Daoy (cell line): ENCODE measurements at regions not wholly inside any gene's neighbourhood (a gene's known extent, or its start where the extent isn't known, plus 50 kb on each side); places are given as distances from the start of the nearest gene placed in this dataset.

Source experiments
- DNase-seq: peaks from one replicate; pipeline ENCODE4 v3.0.0-alpha.2; 2015; ENCODE audit warnings: low read depth

- no peak for DNase-seq
Measured at GRCh38 chr4:180798036-180798577, 1445.1 kb upstream of the TENM3 start.

DNA sequence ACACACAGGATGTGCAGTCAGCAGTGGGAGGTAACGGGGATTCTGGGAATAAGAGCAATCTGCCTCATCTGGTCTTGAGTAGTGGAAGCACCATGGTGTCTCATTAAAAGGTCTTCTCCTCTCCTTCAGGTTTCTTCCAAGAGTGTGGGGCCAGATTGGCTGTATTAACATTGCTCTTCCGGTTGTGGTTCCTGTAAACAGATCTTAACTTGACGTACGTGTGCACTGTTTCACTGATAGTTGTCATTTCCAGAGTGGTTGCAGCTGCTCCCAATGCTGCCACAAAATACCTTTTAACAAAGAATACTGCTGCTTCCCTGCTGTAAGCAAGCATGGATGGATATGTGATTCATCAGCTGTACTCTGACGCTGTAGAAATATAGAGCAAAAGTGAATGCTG is 1443.4 kb upstream of the TENM3 start:
- DNase-seq = peak; percentile 1

DNA sequence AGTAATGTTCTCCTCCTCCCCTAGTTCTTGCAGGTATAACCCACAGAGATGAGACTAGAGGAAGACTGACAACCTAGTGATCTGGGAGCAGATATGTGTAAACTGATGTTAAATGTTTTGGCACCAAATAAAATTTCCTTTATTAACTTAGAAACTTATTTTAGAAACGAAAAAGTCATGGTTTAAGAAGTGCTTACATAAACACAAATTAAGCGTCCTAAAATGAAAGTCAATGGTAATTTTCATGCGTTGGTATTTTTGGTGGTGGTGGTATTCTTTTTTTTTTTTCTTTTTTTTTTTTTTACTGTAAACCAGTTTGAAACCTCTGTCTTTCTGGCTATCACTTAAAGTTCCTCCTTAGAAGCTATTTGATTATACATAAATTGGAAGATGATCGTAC is 1438.1 kb upstream of the TENM3 start:
- no peak for DNase-seq

DNA sequence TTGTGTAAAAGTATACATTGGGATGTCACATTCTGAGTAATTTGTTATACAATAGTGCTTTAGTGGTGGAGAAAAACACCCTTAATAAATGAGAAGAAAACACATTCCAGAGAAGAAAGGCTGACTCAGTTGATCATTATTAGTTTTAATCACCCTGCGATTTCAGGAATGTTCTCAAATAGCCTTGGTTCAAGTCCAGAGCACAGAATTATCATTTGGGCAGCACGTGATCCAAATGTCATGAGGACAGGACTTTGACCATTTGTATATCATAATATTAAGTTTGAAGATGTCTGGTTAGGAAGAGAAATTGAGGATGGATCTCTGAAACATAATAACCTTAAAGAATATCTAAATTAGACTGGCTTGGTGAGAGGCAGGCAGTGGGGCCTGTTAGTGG is 1434.3 kb upstream of the TENM3 start:
- no peak for DNase-seq

DNA sequence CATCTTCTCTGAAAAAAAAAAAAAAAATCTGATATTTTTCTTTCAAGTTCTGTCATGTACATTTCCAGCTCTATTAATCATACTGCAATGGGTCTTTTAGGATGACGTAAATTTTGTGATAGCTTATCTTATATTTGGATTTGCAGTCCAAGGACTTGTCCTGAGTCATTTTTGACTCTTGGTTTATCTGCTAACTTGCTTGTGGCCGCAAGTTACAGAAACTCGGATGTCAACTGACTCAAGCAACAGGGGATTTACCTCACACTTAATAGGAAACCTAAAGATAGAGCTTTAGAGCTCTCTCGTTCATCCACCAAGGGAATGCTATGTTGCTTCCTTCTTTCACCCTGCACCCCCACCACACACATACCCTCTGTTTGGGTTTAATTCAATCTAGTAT is 1433.8 kb upstream of the TENM3 start:
- DNase-seq = peak; percentile 8

- no peak for DNase-seq
Measured at GRCh38 chr4:180810581-180810980, 1432.6 kb upstream of the TENM3 start.

DNA sequence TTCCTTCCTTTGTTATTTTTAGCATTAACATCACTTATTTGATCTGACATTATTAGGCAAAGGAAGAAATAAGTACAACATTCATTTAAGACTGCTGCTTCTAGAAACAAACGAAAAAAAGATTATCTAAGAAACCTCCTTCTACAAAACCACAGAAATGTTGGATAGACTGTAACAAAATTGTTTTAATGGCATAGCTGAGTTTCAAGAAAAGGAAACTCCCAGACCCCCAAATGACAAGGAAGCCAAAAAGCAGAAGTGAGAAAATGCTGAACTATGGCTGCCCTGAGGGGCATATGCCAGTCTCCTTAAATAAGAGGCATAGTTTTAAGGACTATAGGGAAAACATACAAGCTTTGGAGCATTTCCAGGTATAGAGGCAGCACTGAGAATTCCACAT is 1431.6 kb upstream of the TENM3 start:
- no peak for DNase-seq

DNA sequence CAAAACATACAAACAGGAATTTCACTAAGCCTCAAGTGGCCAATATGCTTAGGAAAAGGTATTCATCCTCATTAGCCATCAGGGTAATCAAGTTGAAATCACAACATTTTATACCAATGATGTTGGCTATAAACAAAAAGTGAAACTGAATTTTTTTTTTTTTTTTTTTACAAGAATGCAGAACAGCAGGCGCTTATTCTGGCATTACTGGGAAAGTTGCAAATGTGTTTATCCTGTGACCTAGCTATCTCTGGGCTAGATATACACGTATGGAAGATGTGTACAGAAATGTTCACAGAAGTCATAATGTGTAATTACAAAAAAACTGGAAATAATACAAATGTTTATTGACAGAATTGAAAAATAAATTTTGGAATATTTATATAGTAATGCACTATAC is 1430.4 kb upstream of the TENM3 start:
- no peak for DNase-seq

DNA sequence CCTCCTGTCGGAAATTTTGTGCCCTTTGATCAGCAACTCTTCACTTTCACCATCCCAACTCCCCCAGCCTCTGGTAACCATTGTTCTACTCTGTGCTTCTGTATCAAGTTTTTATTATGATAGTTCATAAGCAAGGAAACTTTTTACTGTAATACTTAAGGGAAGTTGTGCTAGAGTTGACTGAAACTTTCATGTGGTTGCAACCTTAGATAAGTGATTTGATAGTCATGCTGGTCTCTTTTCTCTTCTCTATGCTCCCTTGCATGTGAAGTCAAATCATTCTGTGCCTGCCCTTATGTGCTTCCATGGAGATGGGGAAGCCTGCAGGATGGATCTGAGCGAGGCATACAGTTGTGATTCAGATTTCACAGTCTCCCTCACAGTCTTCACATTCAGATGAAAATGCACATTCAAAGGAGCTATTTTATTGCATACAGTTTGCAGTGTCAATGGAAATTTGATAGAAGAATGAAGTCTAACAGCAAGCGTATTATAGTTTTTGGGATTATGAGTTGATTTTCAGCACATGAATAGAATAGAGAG is 1428.3 kb upstream of the TENM3 start:
- no peak for DNase-seq

DNA sequence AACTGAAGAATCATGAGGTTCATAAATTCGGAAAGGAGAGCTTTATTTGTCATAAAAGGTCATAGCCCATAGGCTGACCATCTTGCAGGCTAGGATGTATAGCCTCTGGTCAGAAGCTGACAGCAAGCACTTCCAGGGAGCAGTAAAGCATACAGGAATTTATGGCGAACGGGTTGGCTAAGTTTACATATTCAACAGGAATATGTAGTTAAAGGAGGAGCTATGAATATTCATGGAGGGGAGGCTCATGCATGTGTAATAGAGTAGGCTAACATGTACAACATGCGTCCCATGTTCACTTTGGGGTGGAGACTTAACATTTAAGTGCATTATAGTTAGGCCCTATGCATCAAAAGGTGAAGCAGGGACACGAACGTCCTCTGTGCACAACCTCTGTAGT is 1425.7 kb upstream of the TENM3 start:
- DNase-seq = no peak

DNA sequence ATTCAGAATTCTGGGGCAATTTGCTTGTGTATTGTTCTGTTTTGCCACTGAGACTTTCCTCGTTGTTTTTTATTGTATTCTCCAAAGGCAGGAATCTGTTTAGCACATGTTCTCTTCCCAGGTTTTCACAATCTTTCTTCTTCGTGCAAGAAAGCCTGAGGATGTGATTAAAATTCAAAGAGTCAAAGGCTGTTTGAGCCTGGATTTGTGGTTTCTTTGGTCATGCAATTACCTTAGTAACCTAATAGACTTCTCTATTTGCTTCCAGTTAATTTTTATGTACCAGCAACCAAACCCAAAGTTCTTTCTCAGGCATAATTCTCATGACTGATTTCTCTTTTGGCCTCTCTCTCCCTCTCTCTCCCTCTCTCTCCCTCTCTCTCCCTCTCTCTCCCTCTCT is 1420.1 kb upstream of the TENM3 start:
- no peak for DNase-seq

- peak; percentile 27 for DNase-seq
Measured at GRCh38 chr4:180827232-180828009, 1415.8 kb upstream of the TENM3 start.

DNA sequence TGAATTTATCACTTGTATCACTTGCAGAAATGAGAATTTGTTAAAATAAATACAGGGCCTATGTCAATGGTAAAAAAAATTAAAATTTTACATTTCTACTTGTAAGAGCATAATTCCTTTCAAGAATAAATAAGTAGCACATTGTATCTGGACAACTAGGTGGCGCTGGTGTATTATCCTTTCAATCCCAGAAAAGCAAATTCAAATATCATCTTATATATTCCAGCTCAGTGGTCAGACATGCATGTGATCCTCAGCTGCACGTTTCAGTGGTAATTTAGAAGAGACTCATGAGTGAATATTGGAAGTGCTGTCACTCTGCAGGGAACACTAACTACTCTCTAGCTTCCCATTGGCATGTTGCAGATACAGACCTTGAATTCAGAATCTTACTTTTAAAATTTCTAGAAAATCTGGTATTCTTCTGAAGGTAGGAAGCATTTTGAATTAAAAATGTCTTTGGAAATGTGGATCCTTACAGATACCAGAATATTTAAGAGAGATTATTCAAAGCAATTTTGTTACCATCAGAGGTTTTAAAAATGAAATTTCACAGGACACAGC is 1414.7 kb upstream of the TENM3 start:
- DNase-seq = peak; percentile 52

GRCh38 chr4:180832073-180832472 is 1411.1 kb upstream of the TENM3 start:
- DNase-seq = peak; percentile 6

DNA sequence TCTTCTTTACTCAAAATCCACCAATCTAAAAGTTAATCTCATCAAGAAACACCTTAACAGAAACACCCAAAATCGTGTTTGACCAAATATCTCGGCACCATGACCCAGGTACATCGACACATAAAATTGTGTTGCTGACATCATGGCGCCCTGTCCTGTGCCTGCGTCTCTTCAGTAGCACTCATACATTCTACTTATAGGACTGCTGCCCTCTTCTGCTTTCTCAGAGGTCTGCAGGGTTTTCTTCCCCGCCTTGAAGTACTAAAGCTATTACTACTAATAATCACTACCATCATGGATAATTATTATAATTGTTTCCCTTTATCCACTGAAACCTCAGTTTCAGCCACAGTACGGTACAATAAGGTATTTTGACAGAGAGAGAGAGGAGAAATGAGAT is 1403.1 kb upstream of the TENM3 start:
- DNase-seq = no peak

DNA sequence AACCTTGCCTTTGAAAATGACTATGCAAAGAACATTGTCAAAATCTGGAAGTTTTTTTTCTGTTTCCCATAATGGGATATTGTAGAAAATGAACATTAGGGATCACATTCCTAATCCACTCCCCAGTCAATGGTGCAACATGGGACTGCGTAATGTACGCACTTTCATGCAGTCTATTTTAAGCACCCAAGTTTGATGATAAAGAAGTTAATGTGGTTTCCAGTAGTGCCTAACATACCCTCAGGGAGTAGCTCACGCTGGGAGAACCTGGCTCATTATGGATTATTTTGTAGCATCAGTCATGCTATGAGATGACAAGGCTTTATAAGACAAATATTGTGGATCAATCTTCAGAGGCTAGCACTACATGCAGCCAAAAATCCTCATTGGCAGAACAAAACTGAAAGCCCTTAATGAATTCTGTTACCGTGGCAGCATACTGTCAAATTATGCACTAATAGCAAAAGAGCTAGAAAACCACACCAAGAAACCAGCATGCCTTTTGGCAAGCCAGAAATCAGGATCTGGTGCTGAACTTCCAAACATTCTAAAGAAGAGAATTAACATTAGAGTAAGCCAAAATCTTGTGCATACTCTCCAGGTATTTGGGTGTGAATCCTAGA is 1392.8 kb upstream of the TENM3 start:
- DNase-seq = no peak

DNA sequence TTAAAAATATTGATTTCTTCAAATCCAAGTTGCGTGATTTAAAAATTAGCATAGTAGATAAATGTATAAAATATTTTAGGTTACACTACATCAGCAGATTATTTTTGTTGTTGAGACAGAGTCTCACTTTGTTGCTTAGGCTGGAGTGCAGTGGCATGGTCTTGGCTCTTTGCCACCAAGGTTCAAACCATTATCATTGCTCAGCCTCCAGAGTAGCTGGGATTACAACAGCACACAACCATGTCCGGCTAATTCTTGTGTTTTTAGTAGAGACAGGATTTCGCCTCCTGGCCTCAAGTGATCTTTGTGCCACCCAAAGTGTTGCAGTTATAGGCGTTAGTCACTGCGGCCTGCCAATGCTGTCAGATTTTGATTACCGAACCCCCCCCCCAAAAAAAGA is 1390.5 kb upstream of the TENM3 start:
- peak; percentile 43 for DNase-seq

GRCh38 chr4:180855184-180855583 is 1388.0 kb upstream of the TENM3 start:
- DNase-seq = no peak

DNA sequence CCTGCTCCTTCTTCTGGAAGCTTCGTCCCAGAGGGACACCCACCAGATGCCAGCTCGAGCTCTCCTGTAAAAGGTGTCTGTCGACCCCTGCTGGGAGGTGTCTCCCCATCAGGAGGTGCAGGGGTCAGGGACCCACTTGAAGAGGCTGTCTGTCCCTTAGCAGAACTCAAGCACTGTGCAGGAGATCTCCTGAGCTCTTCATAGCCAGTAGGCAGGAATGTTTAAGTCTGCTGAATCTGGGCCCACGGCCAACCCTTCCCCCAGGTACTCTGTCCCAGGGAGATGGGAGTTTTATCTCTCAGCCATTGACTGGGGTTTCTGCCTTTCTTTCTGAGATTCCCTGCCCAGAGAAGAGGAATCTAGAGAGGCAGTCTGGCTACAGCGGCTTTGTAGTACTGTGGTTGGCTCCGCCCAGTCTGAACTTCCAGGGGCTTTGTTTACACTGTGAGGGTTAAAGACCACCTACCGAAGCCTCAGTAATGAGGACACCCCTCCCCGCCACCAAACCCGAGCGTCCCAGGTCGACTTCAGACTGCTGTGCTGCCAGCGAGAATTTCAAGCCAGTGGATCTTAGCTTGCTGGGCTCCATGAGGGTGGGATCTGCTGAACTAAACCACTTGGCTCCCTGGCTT is 1383.0 kb upstream of the TENM3 start:
- DNase-seq = no peak

DNA sequence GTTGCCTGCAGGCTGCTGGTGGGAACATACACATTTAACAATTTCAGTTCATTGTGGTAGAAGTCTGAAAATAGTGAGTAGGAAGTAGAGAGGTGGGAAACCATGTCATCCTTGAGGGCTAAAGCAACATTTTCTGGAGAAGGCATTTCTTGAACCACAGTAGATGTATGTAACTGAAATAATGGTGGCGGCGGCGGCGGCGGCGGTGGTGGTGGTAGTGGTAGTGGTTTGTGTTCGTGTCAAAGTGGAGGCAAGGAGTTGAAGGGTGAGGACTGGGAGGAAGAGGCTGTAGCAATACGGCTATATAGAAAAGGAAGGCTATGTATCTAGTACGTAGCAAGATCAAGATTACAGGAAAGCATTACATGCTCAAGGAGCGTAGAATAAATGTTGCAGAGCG is 1381.6 kb upstream of the TENM3 start:
- DNase-seq = no peak

DNA sequence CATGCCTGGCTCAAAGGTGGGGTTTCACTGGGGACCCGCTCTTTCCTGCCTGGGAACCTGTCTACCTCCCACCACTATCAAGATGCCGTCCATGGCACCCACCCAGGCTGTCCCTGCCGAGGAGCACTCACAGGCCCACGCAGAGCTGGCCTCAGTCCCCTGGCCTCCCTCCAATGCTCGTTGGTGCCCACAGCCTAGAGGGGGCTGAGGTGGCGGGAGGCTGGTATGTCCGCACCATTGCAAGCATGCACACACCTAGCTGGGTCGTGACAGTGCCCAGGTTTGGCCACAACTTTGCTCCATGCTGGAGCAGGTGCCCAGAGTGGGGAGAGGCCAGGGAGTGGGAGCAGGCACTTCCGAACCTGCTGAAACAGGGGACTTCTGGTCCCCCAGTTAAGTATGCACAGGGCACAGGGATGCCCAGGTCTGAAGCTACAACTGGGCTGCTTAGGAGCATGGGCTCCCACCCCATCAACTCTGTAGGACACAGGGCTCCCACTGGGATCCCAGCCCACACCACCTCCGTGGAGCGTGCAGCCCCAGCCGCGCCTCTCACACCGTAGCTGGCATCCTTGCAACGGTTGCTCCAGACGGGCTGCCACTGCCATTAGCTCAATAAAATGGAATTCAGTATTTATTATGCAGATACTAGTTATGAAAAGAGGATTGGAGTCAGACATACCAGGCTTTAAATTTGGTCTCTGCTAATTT is 1376.1 kb upstream of the TENM3 start:
- DNase-seq = no peak

GRCh38 chr4:180870623-180871022 is 1372.6 kb upstream of the TENM3 start:
- no peak for DNase-seq
